Kidney glomerular epithelial cell (primary cell): ENCODE measurements at regions not wholly inside any gene's neighbourhood (a gene's known extent, or its start where the extent isn't known, plus 50 kb on each side); places are given as distances from the start of the nearest gene placed in this dataset.

Experiments
- DNase-seq: peaks from one replicate; lab custom pipeline; 2025; lab: John Stamatoyannopoulos, UW

- no peak for DNase-seq
These were observed 318.8 kb downstream of the C16orf95 start for GRCh38 chr16:86998196-86999001.

- peak; percentile 48 for DNase-seq
These were observed 317.2 kb downstream of the C16orf95 start for GRCh38 chr16:87000001-87000400.

DNA sequence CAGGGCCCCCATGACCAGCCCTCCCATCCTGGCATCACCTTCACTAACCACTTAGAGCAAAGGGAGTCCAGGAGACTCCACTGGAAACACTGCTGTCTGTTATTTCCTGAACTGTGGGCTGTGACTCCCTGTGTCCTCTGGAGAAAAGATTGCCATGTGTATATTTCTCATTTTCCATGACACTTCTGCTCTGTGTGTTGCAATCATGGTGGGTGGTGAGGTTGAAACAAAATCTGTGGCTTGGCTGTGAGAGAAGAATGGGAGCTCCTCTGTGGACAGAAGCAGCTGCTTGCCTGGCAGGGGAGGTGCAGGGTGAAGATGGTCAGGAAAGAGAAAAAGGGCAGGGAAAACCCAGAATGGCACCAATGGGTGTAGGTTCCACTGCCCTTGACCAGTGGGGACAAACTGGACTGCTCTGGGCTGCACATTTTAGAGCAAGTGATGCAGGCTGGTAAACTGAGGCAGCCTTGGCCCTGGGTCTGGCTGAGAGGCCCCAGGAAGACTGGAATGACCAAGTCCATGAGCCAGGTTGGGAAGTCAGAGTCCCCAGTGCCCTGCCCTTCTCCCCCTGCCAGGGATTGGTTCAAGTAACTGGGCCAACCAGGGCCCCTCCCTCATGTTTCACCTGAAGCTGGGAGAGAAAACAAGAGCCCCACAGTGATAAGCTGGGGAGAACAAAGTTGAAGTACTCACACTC, 314.3 kb downstream of the C16orf95 start:
- no peak for DNase-seq

GRCh38 chr16:87003414-87003755, 313.8 kb downstream of the C16orf95 start:
- no peak for DNase-seq

DNA sequence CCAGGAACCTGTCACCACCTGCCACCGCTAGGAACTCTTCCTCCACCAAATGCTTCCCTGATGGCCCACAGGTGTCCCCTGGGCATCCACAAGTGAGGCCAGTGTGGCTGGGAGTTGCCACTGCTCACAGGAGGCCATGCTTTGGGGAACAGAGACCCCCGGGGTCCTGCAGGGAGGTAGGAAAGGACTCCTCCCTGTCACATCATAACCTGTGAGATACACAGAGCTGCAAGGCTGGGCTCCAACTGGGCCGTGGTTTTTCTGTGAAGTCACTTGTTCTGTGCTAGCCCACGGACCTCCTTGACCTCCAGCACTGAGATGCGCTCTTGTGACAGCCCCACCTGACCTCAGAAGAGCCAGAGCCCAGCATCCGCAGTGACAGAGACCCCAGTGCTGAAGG, 311.2 kb downstream of the C16orf95 start:
- DNase-seq = no peak

DNA sequence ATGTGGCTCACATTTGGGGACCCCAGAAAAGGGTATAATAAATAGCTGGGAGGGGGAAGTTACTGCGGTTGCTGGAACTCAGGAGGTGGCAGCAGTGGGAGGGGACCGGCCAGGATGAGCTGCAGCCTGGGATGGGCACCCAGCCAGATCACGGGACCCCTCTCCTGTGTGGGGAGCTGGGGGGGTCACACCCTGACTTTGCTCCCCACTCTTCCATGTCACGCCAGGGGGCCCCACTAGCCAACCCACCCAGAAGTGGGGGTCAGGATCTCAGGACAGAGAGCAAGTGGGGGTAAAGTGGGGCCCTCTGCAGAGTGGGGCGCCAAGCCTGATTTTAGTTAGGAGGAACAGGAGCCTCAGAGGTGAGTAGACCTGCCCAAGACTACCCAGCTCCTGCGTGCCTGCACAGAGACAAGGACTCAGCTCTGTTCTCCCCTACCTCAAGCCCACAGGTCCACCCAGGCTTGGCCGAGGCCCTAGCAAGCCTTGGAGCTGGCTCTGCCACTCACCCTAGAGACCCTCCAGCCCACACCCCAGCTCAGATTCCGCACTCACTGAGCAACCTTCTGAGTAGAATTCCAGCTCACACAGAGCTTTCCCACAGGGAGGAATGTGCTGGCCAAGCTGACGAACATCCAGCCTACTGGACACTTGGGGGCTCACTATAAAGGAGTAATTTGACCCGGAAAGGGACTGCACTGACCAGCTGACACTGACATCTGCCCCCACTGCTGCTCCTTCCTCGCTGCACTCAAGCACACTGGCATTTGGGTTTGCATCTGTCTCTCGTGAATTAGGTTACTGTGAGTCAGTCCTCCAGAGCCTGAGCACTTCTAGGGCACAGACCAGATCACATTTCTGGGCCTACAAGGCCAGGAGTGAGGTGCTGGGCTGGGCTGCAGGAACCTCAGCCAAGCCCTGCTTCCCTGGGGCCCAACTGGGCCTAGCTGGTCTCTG, 310.1 kb downstream of the C16orf95 start:
- no peak for DNase-seq

DNA sequence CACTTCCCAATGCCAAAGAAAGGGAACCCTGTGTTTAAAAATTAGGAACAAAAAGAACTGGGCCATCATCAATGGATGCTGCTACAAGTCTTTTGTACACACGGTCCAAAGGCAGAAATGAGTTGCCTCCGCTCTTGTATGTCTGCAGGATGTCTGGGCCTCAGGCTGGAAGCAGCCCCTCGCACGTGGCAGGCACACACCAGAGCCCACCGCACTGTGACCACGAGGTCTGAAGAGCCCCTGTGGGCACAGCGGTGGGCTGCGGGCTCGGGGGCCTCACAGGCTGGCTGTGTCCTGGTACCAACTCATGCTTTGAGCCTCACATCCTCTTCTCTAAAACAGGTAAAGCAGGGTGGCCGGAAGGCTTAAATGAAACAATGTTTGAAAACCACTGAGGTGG, 309.3 kb downstream of the C16orf95 start:
- DNase-seq = no peak

DNA sequence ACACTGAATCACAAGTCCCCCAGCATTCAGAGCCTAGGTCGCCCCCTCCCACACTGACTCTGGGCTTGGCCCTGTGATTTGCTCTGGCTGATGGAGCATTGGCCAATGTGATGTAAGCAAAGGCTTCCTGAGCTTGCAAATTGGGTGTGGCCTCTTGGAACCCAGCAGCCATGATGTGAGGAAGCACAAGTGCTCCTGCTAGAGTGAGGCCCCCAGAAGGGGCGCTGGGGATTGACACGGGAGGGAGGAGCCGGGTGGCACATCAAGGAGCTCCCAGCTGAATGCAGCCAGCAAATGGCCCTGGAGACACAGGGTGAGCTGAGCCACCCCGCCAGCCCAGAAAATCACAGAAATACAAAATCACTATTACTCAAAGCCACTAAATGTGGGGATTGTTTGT, 308.5 kb downstream of the C16orf95 start:
- DNase-seq = no peak

GRCh38 chr16:87012954-87013938, 303.9 kb downstream of the C16orf95 start:
- no peak for DNase-seq

DNA sequence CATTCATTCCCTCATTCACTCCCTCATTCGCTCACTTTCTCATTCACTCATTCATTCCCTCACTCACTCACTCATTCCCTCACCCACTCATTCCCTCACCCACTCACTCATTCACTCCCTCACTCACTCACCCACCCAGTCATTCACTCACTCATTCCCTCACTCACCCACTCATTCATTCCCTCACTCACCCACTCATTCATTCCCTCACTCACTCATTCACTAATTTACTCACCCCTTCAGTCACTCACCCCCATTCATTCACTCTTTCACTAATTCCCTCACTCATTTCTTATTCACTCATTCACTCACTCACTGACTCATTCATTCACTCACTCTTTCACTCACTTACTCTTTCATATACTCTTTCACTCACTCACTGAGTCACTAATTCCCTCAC, 303.1 kb downstream of the C16orf95 start:
- no peak for DNase-seq

DNA sequence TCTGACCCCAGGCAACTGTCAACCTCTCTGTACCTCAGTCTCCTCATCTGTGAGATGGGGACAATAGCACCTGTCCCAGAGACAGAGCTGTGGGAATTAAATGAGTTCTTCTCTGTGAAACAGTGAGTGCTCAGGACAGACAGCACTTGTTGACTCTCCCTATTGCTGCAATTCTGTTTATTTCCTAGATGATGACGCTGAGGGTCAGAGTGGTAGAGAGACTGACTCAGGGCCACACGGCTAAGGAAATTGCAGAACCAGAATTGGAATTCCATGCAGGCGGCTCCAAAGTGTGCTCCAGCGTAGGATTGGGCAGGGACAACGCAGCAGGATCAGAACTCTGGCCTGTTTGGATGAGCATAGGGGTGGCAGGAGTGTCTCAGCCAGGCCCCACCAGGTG, 302.2 kb downstream of the C16orf95 start:
- no peak for DNase-seq

GRCh38 chr16:87016046-87017035, 300.9 kb downstream of the C16orf95 start:
- DNase-seq = no peak

DNA sequence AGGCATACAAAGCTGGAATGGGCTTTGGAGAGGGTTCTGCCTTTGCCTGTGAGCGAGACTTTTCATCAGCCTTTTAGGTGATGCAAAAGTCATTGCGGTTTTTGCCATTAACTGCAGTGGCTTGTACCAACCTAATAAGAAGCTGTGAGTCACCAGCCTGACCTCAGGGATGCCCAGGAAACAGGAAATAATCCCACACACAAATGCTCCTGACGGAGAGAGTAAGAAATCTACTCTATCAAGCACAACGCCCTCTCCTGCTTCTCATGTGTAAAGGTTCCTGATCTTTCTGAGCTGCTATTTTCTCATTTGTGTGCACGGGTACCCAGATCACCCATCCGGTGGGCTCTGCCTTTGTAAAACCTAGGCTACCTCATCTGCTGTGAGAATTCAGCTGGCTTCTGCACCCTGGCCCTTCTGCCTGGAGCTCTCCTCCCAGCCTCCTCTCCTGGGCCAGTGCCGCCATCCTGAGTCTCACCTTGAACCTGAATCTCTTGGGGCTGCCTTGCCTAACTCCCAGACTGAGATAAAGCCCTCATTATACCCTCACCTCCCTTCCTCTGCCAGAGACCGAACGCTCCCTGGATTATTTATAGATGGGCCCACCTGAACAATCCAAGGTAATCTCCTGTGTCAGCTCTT, 299.7 kb downstream of the C16orf95 start:
- peak; percentile 89 for DNase-seq

DNA sequence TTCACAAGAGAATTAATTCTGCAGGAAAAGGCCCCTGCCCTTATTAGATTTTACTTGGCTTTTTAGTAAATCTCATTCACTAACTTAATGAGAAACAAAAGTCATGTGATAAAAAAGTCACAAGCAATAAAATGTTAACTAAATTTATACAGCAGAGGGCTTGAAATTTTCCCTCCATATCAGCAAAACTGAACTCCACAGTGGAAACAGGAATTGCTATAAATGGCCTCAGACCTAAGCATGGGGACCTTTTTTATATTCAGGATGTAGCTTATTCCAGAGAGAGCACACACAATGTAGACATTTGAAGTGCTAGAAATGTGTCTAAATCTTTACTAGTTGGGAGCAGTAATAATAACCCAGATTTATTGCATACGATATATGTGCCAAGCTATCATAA, 291.5 kb downstream of the C16orf95 start:
- DNase-seq = no peak

- DNase-seq = no peak
These were observed 290.1 kb downstream of the C16orf95 start for GRCh38 chr16:87027056-87027616.

GRCh38 chr16:87028481-87029320, 288.5 kb downstream of the C16orf95 start:
- no peak for DNase-seq

DNA sequence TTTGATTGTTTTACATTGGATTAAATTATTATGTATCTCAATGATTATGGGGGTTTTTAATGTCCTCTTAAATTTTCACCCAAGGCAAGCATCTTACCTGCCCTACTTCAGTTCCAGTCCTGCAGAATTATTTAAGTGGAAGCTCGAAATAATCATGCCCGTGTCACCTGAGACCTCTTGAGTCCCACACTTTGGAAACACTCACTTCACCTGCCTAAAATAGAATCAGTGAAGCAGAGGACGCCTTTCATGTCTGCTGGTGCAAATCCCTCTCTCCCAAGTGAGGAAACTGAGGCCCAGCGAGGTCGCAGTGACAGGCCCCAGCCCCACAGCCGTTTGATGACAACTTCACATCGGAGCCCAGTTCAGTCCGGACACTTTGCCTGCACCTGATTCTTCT, 284.6 kb downstream of the C16orf95 start:
- no peak for DNase-seq

- no peak for DNase-seq
These were observed 284.1 kb downstream of the C16orf95 start for GRCh38 chr16:87033021-87033471.
